ENCODE measurements at regions not wholly inside any gene's neighbourhood (a gene's known extent, or its start where the extent isn't known, plus 50 kb on each side); places are given as distances from the start of the nearest gene placed in this dataset.

GRCh38 chr2:72051971-72052505 lies 95.6 kb downstream of the CYP26B1 start:
- H3K4me1 ChIP-seq (ENCODE audit: insufficient read depth) = no peaks in the 10 kb centered on the region
- H2AFZ ChIP-seq = no peak overlapping the region
- no peak overlapping the region for H3K4me3 ChIP-seq
- H3K27me3 ChIP-seq (ENCODE audit: insufficient read depth) = no peaks in the 10 kb centered on the region
- H4K20me1 ChIP-seq (replicated peaks; ENCODE audit: insufficient read depth) = no peaks in the 10 kb centered on the region
- H3F3A ChIP-seq (replicated peaks; ENCODE audit: low read depth) = no peaks in the 10 kb centered on the region
- H3K9me2 ChIP-seq (ENCODE audit: insufficient read depth) = no peaks in the 10 kb centered on the region
- ATAC-seq = no peak
- Mint-ChIP-seq H3K9me3 (peaks cover 8% of the 10 kb centered on the region; the same call in 1 of the 3 replicates), H3K27me3 (ENCODE audit: insufficient read depth, low read depth, poor library complexity) (peaks cover 7% of the 10 kb centered on the region), H3K36me3 (ENCODE audit: low read depth) (no peaks in the 10 kb centered on the region; the same call in 2 of the 3 replicates), H3K27ac (no peak overlapping the region), H3K4me3 (no peak overlapping the region), H3K4me1 (peaks cover 15% of the 10 kb centered on the region)
- H3K79me2 ChIP-seq (replicated peaks; ENCODE audit: insufficient read depth) = no peaks in the 10 kb centered on the region
- H3K4me2 ChIP-seq = no peak overlapping the region
- H3K36me3 ChIP-seq (ENCODE audit: insufficient read depth) = no peaks in the 10 kb centered on the region
- no peak for DNase-seq (ENCODE audit: low spot score)
- no peak overlapping the region for H3K27ac ChIP-seq (ENCODE audit: low read depth)
- TF ChIP-seq REST (IDR thresholded peaks at IDR 0.05; ENCODE audit: unreplicated experiment) (no peak), NANOG (IDR thresholded peaks at IDR 0.05; ENCODE audit: borderline replicate concordance) (no peak), CREB1 (CRISPR knock-in tag; IDR thresholded peaks at IDR 0.05; ENCODE audit: low read depth) (no peak), EZH2phosphoT487 (IDR thresholded peaks at IDR 0.05; ENCODE audit: unreplicated experiment) (no peak)

GRCh38 chr2:72051204-72051603 lies 96.5 kb downstream of the CYP26B1 start:
- Mint-ChIP-seq H3K9me3 (peaks cover 6% of the 10 kb centered on the region; the same call in 1 of the 3 replicates), H3K27ac (peak overlapping the region; percentile 30; the same call in 1 of the 2 replicates), H3K36me3 (ENCODE audit: low read depth) (no peaks in the 10 kb centered on the region; the same call in 2 of the 3 replicates), H3K4me3 (no peak overlapping the region), H3K4me1 (peaks cover 15% of the 10 kb centered on the region), H3K27me3 (ENCODE audit: insufficient read depth, low read depth, poor library complexity) (peaks cover 3% of the 10 kb centered on the region)
- H3K4me2 ChIP-seq = no peak overlapping the region
- no peaks in the 10 kb centered on the region for H3F3A ChIP-seq (replicated peaks; ENCODE audit: low read depth)
- no peak overlapping the region for H3K27ac ChIP-seq (ENCODE audit: low read depth)
- H4K20me1 ChIP-seq (replicated peaks; ENCODE audit: insufficient read depth) = no peaks in the 10 kb centered on the region
- no peaks in the 10 kb centered on the region for H3K4me1 ChIP-seq (ENCODE audit: insufficient read depth)
- ATAC-seq = no peak
- no peaks in the 10 kb centered on the region for H3K36me3 ChIP-seq (ENCODE audit: insufficient read depth)
- H3K9me2 ChIP-seq (ENCODE audit: insufficient read depth) = no peaks in the 10 kb centered on the region
- no peak overlapping the region for H2AFZ ChIP-seq
- no peak overlapping the region for H3K4me3 ChIP-seq
- no peaks in the 10 kb centered on the region for H3K27me3 ChIP-seq (ENCODE audit: insufficient read depth)
- H3K79me2 ChIP-seq (replicated peaks; ENCODE audit: insufficient read depth) = no peaks in the 10 kb centered on the region
- DNase-seq (ENCODE audit: low spot score) = no peak
- TF ChIP-seq REST (IDR thresholded peaks at IDR 0.05; ENCODE audit: unreplicated experiment) = no peak
- TF ChIP-seq ZNF114 (CRISPR knock-in tag; IDR thresholded peaks at IDR 0.05) = no peak
- no peak for TF ChIP-seq EZH2 (IDR thresholded peaks at IDR 0.05; ENCODE audit: low read depth, unreplicated experiment)
- no peak for TF ChIP-seq STAT1 (IDR thresholded peaks at IDR 0.05; ENCODE audit: unreplicated experiment)
- TF ChIP-seq ZNF462 (CRISPR knock-in tag; IDR thresholded peaks at IDR 0.05) = no peak
